GM21529 (cell line): ENCODE measurements at regions not wholly inside any gene's neighbourhood (a gene's known extent, or its start where the extent isn't known, plus 50 kb on each side); places are given as distances from the start of the nearest gene placed in this dataset.

Source experiments
- ATAC-seq: cut with Tn5 transposase; IDR thresholded peaks from one replicate; pipeline ENCODE4 v1.9.1; 2021; ENCODE audit not compliant: unreplicated experiment

- no peak for ATAC-seq
Observed at GRCh38 chr3:101172516-101172915, 147.9 kb downstream of the IMPG2 start.

- no peak for ATAC-seq
Observed at GRCh38 chr3:101171681-101172191, 148.6 kb downstream of the IMPG2 start.

GRCh38 chr3:101170806-101171558, 149.4 kb downstream of the IMPG2 start:
- ATAC-seq = no peak

GRCh38 chr3:101170062-101170771, 150.2 kb downstream of the IMPG2 start:
- no peak for ATAC-seq

- no peak for ATAC-seq
Observed at GRCh38 chr3:101169516-101169915, 150.9 kb downstream of the IMPG2 start.

- ATAC-seq = no peak
Observed at GRCh38 chr3:101167376-101167775, 153.0 kb downstream of the IMPG2 start.

- no peak for ATAC-seq
Observed at GRCh38 chr3:101166150-101166549, 154.2 kb downstream of the IMPG2 start.

- ATAC-seq = no peak
Observed at GRCh38 chr3:101163554-101163953, 156.8 kb downstream of the IMPG2 start.

GRCh38 chr3:101159478-101159877, 160.9 kb downstream of the IMPG2 start:
- ATAC-seq = no peak

- no peak for ATAC-seq
Observed at GRCh38 chr3:101158374-101158773, 162.0 kb downstream of the IMPG2 start.

- ATAC-seq = no peak
Observed at GRCh38 chr3:101156787-101157345, 163.5 kb downstream of the IMPG2 start.

GRCh38 chr3:101155825-101156224, 162.6 kb upstream of the ABI3BP start:
- no peak for ATAC-seq

GRCh38 chr3:101154401-101154800, 161.2 kb upstream of the ABI3BP start:
- ATAC-seq = no peak

GRCh38 chr3:101151286-101151913, 158.2 kb upstream of the ABI3BP start:
- ATAC-seq = no peak

- no peak for ATAC-seq
Observed at GRCh38 chr3:101150504-101150903, 157.3 kb upstream of the ABI3BP start.

- ATAC-seq = no peak
Observed at GRCh38 chr3:101149707-101150106, 156.5 kb upstream of the ABI3BP start.

- ATAC-seq = no peak
Observed at GRCh38 chr3:101149251-101149650, 156.0 kb upstream of the ABI3BP start.

GRCh38 chr3:101148001-101148400, 154.8 kb upstream of the ABI3BP start:
- ATAC-seq = no peak

GRCh38 chr3:101146946-101147345, 153.7 kb upstream of the ABI3BP start:
- no peak for ATAC-seq

- no peak for ATAC-seq
Observed at GRCh38 chr3:101144105-101144504, 150.9 kb upstream of the ABI3BP start.

- ATAC-seq = no peak
Observed at GRCh38 chr3:101143012-101143411, 149.8 kb upstream of the ABI3BP start.
